Colonic mucosa (tissue), 4 donors: ENCODE measurements at regions not wholly inside any gene's neighbourhood (a gene's known extent, or its start where the extent isn't known, plus 50 kb on each side); places are given as distances from the start of the nearest gene placed in this dataset.

ENCODE experiments used
- DNase-seq: peaks from one replicate; pipeline ENCODE4 v3.0.0-alpha.2; 2020
- H3K27ac ChIP-seq: fragments of 200-600 bp; one replicate; pipeline ENCODE4 v1.8.0; 2021
- H3K27me3 ChIP-seq: fragments of 200-600 bp; one replicate; pipeline ENCODE4 v1.8.0; 2021
- H3K36me3 ChIP-seq: fragments of 200-600 bp; one replicate; pipeline ENCODE4 v1.8.0; 2021
- H3K4me1 ChIP-seq: fragments of 200-600 bp; one replicate; pipeline ENCODE4 v1.8.0; 2021; ENCODE audit warnings: mild to moderate bottlenecking
- H3K4me3 ChIP-seq: fragments of 200-600 bp; one replicate; pipeline ENCODE4 v1.8.0; 2021
- H3K9ac ChIP-seq, 2 donors: one replicate each; pipeline ENCODE4 v1.7.0; 2013; ENCODE audit warnings: control low read depth in 2 of 2, low read depth in 2 of 2, low read length in 2 of 2
- H3K9me3 ChIP-seq: fragments of 200-600 bp; one replicate; pipeline ENCODE4 v1.8.0; 2021
- intact Hi-C: fragments of 100-400 bp; cut with DNase I; formaldehyde crosslinking; loops from one replicate; pipeline ENCODE4 v1.14.1; 2022
- TF ChIP-seq, protein P1 (sequence below): fragments of 200-600 bp; IDR thresholded peaks from one replicate; pipeline ENCODE4 v1.8.0; 2022; ENCODE audit warnings: antibody characterized with exemption, mild to moderate bottlenecking
- donor health status: healthy.
- donor health status: DM: no; HTN: no; CAD: no.
- donor health status: DM: no; HTN: no; CAD: no.

DNA sequence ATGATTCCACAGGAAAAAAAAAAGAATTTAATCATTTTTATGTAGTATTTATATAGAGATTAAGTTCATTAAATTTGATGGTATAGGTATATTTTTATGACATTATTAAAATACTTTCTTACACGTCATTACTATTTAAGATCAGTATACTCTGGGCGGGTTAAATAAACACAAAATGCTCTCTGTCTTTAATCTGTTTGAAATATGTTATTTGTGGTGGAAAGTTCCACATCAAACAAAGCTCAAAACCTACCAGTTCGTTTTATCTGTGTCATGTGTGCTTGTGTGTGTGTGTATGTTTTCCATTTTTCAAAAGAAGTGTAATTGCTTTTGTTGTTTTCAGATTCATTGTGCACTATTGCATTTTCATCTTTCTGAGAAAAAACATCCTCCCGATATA is 488.5 kb downstream of the ANKRD7 start:
- TF ChIP-seq, protein P1, sequence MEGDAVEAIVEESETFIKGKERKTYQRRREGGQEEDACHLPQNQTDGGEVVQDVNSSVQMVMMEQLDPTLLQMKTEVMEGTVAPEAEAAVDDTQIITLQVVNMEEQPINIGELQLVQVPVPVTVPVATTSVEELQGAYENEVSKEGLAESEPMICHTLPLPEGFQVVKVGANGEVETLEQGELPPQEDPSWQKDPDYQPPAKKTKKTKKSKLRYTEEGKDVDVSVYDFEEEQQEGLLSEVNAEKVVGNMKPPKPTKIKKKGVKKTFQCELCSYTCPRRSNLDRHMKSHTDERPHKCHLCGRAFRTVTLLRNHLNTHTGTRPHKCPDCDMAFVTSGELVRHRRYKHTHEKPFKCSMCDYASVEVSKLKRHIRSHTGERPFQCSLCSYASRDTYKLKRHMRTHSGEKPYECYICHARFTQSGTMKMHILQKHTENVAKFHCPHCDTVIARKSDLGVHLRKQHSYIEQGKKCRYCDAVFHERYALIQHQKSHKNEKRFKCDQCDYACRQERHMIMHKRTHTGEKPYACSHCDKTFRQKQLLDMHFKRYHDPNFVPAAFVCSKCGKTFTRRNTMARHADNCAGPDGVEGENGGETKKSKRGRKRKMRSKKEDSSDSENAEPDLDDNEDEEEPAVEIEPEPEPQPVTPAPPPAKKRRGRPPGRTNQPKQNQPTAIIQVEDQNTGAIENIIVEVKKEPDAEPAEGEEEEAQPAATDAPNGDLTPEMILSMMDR = no peak
- H3K27me3 ChIP-seq = no peaks in the 10 kb centered on the region
- H3K27ac ChIP-seq = no peak overlapping the region
- DNase-seq = no peak
- H3K36me3 ChIP-seq = no peaks in the 10 kb centered on the region
- H3K4me1 ChIP-seq = no peaks in the 10 kb centered on the region
- H3K4me3 ChIP-seq = no peak overlapping the region
- intact Hi-C loops = no loop called here
- H3K9ac ChIP-seq = no peak overlapping the region
- H3K9me3 ChIP-seq = no peaks in the 10 kb centered on the region

DNA sequence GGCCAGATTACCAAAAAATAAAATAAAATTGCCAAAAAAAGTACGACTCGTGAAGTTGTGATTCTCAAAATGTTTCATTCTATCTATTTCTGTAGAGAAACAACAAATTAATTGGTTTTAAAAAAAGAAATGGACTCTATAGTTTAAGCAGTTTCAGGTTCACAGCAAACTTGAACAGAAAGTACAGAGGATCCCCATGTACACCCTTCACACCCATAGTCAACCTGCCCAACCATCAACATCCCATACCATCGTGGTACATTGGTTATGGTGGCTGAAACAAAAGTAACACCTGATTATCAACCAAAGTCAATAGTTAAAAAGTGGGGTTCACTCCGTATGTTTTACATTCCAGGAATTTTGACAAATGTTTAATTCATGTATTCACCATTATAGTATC is 496.1 kb downstream of the ANKRD7 start:
- intact Hi-C loops = no loop called here
- H3K9ac ChIP-seq = no peak overlapping the region
- no peaks in the 10 kb centered on the region for H3K4me1 ChIP-seq
- DNase-seq = no peak
- no peak overlapping the region for H3K4me3 ChIP-seq
- no peaks in the 10 kb centered on the region for H3K27me3 ChIP-seq
- no peak overlapping the region for H3K27ac ChIP-seq
- H3K9me3 ChIP-seq = no peaks in the 10 kb centered on the region
- H3K36me3 ChIP-seq = no peaks in the 10 kb centered on the region
- TF ChIP-seq, protein P1 = no peak

DNA sequence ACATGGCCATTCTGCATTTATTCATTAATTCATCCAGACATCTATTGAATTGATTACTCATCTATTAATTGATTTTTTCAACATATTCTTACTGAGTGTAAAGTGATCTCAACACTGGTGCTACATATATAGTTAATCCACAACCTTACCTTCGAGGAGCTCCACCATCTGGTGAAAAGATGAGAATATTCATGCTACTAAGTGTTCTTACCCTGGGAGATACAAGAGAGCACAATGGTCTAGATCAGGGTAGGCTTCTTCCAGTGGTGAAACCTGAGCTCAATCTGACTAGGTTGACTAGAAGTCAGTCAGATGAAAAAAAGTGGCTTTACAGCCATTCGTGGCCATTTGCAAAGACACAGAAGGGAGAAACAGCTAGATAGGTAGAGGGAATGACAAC is 507.4 kb downstream of the ANKRD7 start:
- Histone ChIP-seq H3K9me3 (no peaks in the 10 kb centered on the region), H3K4me1 (no peaks in the 10 kb centered on the region), H3K36me3 (no peaks in the 10 kb centered on the region), H3K9ac (no peak overlapping the region), H3K27me3 (no peaks in the 10 kb centered on the region), H3K4me3 (no peak overlapping the region), H3K27ac (no peak overlapping the region)
- TF ChIP-seq, protein P1 = no peak
- intact Hi-C loops = no loop called here
- no peak for DNase-seq

DNA sequence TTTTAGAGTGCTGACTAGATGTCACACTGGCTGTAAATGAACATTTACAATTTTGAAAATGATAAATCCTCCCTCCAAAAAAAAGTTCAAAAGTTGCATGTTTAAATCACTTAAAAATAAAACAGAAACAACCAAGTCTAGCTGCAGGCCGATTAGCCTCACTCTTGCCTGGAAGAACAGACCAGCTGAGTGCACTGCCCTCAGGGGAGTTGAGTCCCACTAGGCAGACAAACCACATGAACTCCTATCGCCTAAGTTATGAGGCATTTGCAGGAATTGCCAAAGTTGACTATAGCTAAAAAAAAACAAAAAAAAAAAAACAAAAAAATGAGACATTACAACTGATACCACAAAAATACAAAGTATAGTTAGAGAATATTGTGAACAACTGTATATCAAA is 510.0 kb downstream of the ANKRD7 start:
- Histone ChIP-seq H3K9me3 (no peaks in the 10 kb centered on the region), H3K36me3 (no peaks in the 10 kb centered on the region), H3K27me3 (no peaks in the 10 kb centered on the region), H3K4me3 (no peak overlapping the region), H3K4me1 (no peaks in the 10 kb centered on the region), H3K27ac (no peak overlapping the region), H3K9ac (no peak overlapping the region)
- no peak for DNase-seq
- TF ChIP-seq, protein P1 = no peak
- intact Hi-C loops = no loop called here

DNA sequence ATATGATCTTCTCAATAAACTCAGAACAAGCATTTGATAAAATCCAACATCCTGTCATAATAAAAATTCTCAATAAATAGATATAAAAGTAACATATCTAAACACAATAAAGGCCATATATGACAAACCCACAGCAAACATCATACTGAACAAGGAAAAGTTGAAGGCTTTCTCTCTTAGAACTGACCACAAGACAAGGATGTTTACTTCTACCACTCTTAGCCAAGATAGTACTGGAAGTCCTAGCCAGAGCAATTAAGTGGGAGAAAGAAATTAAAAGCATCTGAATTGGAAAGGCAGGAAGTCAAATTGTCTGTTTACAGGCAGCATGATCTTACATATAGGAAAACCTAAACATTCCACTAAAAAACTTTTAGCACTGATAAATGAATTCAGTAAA is 510.9 kb downstream of the ANKRD7 start:
- DNase-seq = no peak
- intact Hi-C loops = no loop called here
- Histone ChIP-seq H3K27ac (no peak overlapping the region), H3K4me3 (no peak overlapping the region), H3K9me3 (no peaks in the 10 kb centered on the region), H3K36me3 (no peaks in the 10 kb centered on the region), H3K9ac (no peak overlapping the region), H3K4me1 (no peaks in the 10 kb centered on the region), H3K27me3 (no peaks in the 10 kb centered on the region)
- TF ChIP-seq, protein P1 = no peak

DNA sequence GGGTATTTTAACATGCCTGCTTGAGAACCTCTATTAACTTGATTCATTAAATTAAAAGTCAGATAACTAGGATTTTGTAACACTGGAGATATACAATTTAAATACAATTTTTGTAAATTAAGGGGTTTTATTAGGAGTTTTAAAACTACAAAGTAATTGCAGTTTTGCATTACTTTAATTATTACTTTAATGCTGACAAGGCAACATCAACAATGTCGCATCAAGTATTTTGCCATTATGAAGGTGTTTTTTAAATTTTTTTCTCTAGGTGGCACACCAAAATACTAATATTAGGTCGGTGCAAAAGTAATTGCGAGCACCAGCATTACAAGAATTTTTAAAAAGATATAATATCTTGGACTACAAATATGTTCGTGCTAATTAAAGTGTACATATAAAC is 513.4 kb downstream of the ANKRD7 start:
- H3K27me3 ChIP-seq = no peaks in the 10 kb centered on the region
- H3K4me1 ChIP-seq = no peaks in the 10 kb centered on the region
- DNase-seq = no peak
- H3K36me3 ChIP-seq = no peaks in the 10 kb centered on the region
- H3K9me3 ChIP-seq = no peaks in the 10 kb centered on the region
- no peak overlapping the region for H3K9ac ChIP-seq
- TF ChIP-seq, protein P1 = no peak
- intact Hi-C loops = no loop called here
- no peak overlapping the region for H3K4me3 ChIP-seq
- no peak overlapping the region for H3K27ac ChIP-seq
